Activated CD4-positive, alpha-beta T cell treated with anti-CD3 and anti-CD28 coated beads, Interleukin-2, Interleukin-4, amounts not matched to agents 100 ng/mL and 50 ng/mL, durations not matched to agents 16 hours and 8 hours (primary cell): ENCODE measurements at regions not wholly inside any gene's neighbourhood (a gene's known extent, or its start where the extent isn't known, plus 50 kb on each side); places are given as distances from the start of the nearest gene placed in this dataset.
"Not testable (repeated sequence)": the region's sequence is repeated elsewhere in the genome, so short reads cannot be mapped to it uniquely, and the experiment has no call there.

Experiments used
- DNase-seq: peaks from one replicate; pipeline ENCODE4 v3.0.0-alpha.2; 2020; ENCODE audit warnings: low spot score

DNA sequence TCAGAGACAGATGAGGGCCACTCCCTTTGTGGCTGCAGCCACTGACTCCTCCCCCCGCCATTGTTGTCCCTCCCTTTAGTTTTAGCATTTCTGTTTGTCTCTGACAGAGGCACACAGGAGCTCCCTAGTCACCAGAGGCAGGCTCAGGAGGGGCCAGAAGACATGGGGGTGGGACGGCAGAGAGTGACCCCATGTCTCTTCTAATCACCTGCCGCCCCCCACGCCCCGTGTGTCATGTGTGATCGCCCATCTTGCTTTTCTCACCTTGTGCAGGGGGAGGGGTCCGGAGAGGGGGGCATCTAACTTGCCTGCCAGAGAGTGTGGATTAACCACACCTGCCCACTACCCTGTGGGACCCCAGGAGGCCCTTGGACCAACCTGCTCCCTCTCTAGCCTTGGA, 246.7 kb upstream of the TP53TG3C start:
- not testable (repeated sequence) for DNase-seq

GRCh38 chr16:32946041-32946560, 247.9 kb upstream of the TP53TG3C start:
- DNase-seq: not testable (repeated sequence)

DNA sequence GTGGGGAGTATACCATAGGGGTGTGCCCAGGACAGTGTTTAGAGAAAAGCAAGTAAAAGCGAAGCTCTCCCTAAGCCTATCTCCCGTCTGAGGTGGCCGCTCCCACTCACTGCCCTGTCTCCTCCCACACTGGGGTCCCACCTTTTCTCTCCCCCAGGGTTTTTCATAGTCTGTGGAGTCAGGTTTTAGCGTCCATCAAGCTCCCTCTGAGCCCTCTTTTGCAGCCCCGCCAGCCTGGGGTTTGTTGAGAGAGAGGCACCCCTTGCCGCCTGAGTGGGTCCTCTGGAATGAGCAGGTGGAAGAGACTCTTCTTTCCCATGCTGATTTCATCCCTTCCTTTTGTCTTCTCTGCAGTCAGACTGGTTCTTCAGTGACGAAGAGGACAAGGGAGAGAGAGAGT, 248.7 kb upstream of the TP53TG3C start:
- DNase-seq: not testable (repeated sequence)

DNA sequence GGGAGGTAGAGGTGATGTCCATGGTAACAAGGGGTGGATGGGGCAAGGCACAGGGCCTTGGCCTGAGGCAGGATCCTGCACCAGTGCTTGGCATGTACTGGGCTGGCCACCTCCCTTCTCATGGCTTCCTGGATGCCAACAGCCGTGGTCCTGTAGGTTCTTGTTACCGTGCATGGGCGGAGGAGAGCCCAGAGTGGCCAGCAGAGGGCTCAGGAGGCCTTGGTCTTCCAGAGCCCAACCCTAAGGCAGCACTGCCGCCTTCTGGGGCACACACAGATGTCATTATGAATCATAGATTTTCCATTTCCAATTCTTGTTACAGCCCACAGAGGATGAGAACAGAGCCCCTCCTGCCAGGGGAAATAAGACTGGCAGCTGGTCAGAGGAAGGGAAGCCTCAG, 254.2 kb upstream of the TP53TG3C start:
- not testable (repeated sequence) for DNase-seq

DNA sequence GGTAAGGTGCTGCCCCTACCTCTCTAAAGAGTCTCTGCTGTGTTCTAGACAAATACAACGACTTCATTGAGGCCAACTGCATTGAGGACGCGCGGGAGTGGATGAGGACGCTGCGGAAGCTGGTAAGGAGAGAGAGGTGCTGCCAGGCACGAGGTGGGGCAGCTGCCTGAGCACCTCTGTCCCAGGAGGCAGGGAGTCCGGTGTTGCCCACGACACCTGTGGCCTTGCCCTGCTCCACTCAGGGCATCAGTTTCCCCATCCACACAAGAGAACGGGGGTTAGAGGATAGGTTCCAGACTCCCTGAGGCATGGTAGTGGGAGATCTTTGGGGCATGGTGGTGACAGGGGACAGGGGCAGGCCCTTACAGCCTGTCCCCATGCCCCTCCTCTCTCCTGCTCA, 256.1 kb upstream of the TP53TG3C start:
- not testable (repeated sequence) for DNase-seq

DNA sequence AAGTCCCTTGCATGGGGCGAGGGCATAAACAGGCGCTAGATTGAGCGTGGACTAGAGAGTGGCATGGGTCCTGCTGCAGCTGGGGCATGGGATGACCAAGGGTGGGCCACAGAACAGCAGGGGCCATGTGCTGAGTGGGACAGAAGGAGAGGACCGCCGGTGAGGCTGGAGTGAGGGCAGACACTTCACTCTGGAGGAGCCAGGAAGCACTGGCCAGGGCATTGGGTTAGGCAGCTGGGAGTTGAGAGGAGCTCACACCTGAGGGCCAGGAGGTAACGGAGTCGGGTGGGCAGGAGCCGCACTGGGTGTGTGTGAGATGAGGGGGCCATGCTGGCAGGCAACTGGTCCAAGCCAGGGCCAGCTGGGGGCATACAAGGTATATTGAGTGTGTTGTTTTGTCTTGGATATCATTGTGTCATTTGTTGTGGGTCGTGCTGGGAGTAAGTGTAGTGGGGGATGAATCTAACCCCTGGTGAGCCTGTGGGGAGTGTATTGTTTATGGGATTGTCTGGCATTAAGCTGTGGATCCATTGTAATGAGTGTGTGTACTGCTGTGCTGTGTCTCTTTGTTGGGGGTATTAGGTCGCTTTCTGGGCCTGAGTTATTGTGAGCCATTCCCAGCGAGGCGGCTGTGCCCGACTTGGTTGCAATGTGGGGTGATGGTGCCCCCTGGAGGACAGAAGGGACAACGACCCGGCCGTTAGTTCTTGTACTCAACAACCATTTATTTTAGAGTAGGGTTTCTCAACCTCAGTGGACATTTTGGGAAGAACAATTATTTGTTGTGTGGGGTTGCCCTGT, 256.5 kb upstream of the TP53TG3 start:
- peak; percentile 4 for DNase-seq

DNA sequence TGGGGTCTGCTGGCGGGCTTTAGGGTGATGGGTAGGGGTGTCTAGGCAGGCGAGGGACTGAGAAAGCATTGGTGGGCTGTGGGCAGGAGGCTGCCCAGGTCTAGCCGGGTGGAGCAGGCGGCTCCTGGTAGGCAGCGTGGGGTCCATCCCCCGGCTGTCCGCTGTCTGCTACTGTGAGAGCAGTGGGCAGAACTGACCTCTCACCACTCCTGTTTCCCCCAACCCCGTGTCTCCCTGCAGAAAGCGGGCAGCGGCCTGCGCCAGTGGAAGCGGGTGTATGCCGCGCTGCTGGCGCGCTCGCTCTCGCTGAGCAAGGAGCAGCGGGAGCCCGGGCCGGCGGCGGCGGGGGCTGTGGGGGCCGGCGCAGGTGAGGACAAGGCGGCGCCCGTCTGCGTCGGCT, 249.2 kb upstream of the TP53TG3 start:
- not testable (repeated sequence) for DNase-seq

GRCh38 chr16:32922578-32922977, 246.6 kb upstream of the TP53TG3 start:
- not testable (repeated sequence) for DNase-seq

DNA sequence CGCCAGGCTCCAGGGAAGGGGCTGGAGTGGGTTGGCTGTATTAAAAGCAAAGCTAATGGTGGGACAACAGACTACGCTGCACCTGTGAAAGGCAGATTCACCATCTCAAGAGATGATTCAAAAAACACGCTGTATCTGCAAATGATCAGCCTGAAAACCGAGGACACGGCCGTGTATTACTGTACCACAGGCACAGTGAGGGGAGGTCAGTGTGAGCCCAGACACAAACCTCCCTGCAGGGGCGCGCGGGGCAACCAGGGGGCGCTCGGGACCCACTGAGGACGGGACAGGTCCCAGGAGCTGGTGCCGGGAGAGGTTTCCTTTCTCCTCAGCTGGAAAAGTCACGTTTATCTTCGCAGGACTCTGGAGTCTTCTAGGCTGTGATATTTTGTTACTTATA, 239.4 kb upstream of the TP53TG3 start:
- not testable (repeated sequence) for DNase-seq

- DNase-seq: peak; percentile 63
Measured at GRCh38 chr16:32897782-32898181, 221.8 kb upstream of the TP53TG3 start.

DNA sequence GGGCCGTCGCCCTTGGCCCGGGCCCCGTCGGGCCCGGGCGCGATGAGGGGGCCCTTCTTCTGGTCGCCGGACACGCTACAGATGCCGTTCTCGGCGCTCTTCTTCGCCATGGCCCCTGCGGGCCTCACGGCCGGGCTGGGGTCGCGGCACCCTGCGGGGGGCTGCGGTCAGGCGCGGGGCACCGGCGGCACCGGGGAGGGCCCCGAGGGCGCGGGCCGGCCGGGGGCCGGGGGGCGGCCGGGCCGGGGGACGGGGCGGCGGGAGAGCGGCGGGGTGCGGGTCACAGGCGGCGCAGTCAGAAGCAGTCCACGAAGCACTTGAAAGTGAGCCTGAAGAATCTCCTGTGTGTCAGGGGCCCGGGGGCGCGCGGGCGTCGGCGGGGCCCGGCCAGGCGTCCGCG, 209.4 kb upstream of the TP53TG3 start:
- not testable (repeated sequence) for DNase-seq

- DNase-seq: not testable (repeated sequence)
Measured at GRCh38 chr16:32884556-32884955, 208.6 kb upstream of the TP53TG3 start.

DNA sequence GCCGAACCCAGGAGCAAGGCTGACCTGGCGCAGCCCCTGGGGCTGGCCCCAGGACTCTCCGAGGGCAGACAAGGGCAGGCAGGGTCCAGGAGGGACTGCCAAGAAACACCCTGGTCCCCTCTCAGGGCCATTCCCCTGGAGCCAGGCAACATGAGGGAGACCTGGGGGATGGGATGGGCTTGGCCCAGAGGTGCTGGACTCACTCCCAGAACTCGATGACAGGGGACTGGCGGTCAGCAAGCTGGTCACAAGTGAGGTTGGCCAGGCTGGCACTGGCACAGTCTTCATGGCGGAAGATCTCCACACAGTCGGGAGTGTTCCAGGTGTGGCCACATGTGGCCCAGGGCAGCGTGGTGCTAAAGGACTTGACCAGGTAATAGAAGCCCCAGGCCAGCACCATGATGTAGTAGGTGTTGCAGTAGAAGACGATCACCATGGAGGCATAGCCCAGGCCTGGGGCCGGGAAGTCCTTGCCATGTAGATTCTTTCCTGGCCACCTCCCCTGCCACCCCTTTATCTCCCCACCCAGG, 206.4 kb upstream of the TP53TG3 start:
- not testable (repeated sequence) for DNase-seq

GRCh38 chr16:32881631-32882030, 205.7 kb upstream of the TP53TG3 start:
- DNase-seq: not testable (repeated sequence)

GRCh38 chr16:32880009-32880408, 204.0 kb upstream of the TP53TG3 start:
- not testable (repeated sequence) for DNase-seq

DNA sequence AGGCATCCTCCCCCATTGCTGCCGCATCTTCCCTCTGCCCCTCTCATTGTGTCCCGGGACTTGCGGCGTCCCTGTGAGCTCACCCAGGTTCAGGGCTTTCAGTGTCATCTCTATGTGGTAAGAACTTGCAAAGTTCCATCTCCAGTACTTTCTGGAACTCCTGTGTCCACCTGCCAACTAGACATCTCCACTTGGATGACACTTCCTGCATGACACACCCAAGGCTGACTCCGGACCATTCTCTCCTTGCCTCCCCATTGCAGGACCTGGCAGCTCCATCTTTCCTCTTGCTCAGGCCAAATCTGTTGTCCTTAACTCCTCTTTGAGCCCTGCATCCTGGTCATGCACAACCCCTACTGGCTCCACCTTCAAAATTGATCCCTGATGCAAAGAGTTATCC, 200.8 kb upstream of the TP53TG3 start:
- DNase-seq: not testable (repeated sequence)

DNA sequence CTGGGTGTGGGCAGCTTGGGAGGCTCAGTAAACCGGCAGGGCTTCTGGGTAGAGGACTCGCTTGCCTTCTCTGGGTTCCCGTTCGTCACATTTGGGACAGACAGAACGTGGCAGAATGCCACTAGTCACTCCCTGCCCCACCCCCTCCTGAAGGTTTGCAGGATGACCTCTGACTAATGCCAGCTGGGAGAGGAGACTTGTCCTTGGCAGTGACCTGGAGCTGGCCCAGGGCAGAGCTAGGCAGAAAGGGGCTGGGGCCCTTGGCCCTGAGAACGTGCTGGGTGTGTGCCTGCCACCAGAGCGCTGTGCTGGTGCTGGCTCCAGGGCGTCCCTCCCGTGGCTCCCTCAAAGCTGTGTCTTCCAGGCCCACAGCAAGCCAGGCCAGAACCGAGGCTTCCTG, 197.8 kb upstream of the TP53TG3 start:
- not testable (repeated sequence) for DNase-seq

GRCh38 chr16:32873120-32873519, 197.2 kb upstream of the TP53TG3 start:
- DNase-seq: not testable (repeated sequence)

DNA sequence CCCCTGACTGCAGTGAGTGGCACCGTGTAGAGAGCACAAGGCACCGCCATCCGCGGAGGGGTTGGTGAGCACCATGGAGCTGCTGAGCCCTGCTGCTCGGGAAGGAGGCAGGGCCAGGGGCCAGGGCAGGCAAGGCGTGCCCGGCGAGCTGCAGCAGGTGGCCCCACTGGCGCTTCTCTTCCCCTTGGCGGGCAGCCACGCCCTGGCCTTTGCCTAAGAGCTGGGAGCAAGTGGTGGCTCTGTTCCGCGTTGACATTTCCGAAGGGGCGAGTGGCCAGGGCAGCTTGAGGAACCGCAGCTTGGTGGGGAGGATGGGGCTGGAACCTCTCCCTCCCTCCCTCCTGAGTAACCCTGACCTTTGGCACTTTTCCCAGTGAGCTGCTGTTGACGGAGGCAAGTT, 194.7 kb upstream of the TP53TG3 start:
- DNase-seq: not testable (repeated sequence)

DNA sequence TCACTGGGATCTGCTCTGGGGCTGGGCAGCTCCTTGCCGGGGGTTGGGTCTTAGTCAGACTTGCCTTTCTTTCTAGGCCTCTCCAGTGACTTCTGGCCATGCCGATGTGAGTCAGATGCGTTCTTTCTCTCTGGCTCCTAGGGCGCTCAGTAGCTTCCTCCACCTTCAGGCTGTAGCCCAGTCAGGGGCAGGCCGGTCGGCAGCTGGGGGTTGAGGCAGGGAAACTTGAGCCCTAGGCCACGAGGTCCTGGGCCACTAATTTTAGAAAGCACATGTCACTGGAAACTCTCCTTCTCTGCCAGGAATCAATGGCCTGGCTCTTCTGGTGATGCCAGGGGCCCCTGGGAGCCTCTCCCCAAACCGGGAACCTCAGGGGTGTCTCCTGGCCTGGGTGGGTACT, 192.4 kb upstream of the TP53TG3 start:
- not testable (repeated sequence) for DNase-seq

DNA sequence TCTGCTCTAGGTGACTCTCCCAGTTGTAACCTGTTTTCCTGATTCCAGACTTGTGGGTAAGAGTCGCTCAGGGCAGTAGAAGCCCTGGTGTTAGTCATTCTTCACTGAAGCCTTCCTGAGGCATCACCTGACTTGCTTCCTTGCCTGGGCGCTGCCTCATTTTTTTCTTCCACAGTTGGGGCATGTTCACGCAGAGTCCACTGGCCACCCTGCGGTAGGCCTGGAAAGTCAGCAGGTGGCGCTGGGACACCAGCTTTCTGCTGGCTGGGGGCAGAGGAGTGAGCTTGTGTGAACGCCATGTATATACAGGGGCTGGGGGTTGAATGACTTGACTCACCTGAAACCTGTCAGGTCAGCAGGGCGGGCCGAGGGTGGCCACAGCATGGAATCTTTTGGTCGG, 189.3 kb upstream of the TP53TG3 start:
- DNase-seq: not testable (repeated sequence)

DNA sequence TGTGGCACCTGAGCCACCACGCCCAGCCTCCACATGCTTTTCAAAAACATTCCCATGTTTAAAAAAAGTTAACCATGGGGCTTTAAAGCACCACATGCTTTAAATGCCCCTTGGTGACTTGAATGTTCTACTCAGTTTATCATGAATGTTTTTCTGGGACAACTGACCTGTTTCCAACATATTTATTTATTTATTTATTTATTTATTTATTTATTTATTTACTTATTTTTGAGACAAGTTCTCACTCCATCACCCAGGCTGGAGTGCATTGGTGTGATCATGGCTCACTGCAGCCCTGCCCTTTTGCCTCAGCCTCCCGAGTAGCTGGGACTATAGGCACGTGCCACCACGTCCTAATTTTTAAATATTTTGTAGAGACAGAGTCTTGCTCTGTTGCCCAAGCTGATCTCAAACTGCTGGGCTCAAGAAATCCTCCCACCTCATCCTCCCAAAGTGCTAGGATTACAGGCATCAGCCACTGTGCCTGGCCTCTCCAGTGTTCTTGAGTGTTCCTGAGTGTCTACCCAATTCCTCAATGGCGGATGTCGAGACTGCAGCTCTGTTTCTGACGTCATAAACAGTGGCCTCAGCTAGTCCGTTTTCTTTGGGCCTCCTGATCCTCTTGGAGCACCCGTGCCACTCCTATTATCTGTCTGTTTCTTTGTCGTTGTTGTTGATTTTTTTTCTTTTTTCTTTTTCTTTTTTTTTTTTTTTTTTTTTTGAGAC, 185.7 kb upstream of the TP53TG3 start:
- DNase-seq: not testable (repeated sequence)

DNA sequence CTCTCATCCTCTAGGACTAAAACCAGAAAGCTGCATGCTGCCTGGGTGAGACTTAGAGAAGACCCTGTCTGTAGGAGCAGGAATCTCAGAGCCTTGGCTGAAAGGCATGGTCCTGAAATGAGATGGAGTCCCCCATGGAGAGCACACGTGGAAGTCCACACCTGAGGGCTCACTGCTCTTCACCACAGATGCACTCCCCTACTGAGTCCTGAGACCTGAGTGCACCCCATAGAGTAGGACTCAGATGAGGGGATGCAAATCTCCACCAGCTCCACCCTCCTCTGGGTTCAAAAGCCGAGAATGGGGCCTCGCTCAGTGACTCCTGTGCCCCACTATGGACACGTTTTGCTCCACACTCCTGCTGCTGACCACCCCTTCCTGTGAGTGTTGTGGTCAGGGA, 171.4 kb upstream of the TP53TG3 start:
- not testable (repeated sequence) for DNase-seq
